ENCODE measurements at regions not wholly inside any gene's neighbourhood (a gene's known extent, or its start where the extent isn't known, plus 50 kb on each side); places are given as distances from the start of the nearest gene placed in this dataset.

GRCh38 chr18:47758000-47758399 lies 172.5 kb downstream of the SMAD2 start:
- no peak overlapping the region for H3K4me3 ChIP-seq (ENCODE audit: low read depth, low read length)
- DNase-seq (ENCODE audit: low read depth): peak; percentile 33
- TF ChIP-seq CTCF (conservative IDR thresholded peaks at IDR 0.05; ENCODE audit: low read depth, low read length): peak; percentile 46

GRCh38 chr18:47756364-47757016 lies 174.0 kb downstream of the SMAD2 start:
- no peak overlapping the region for H3K4me3 ChIP-seq (ENCODE audit: low read depth, low read length)
- peak; percentile 97 for TF ChIP-seq CTCF (conservative IDR thresholded peaks at IDR 0.05; ENCODE audit: low read depth, low read length)
- DNase-seq (ENCODE audit: low read depth): peak; percentile 73

GRCh38 chr18:47755102-47755456 lies 175.4 kb downstream of the SMAD2 start:
- H3K4me3 ChIP-seq (ENCODE audit: low read depth, low read length): no peak overlapping the region
- DNase-seq (ENCODE audit: low read depth): no peak
- no peak for TF ChIP-seq CTCF (conservative IDR thresholded peaks at IDR 0.05; ENCODE audit: low read depth, low read length)

- peak; percentile 13 for DNase-seq (ENCODE audit: low read depth)
Observed at GRCh38 chr18:47754311-47755101, 176.0 kb downstream of the SMAD2 start.

GRCh38 chr18:47752796-47753645 lies 177.4 kb downstream of the SMAD2 start:
- no peak overlapping the region for H3K4me3 ChIP-seq (ENCODE audit: low read depth, low read length)
- no peak for DNase-seq (ENCODE audit: low read depth)
- no peak for TF ChIP-seq CTCF (conservative IDR thresholded peaks at IDR 0.05; ENCODE audit: low read depth, low read length)

More at GRCh38 chr18:47754311-47755101, 176.0 kb downstream of the SMAD2 start:
- peak; percentile 87 for TF ChIP-seq CTCF (conservative IDR thresholded peaks at IDR 0.05; ENCODE audit: low read depth, low read length)
- no peak overlapping the region for H3K4me3 ChIP-seq (ENCODE audit: low read depth, low read length)

- DNase-seq (ENCODE audit: low read depth): no peak
Observed at GRCh38 chr18:47750889-47751423, 179.5 kb downstream of the SMAD2 start.

More at GRCh38 chr18:47750889-47751423, 179.5 kb downstream of the SMAD2 start:
- TF ChIP-seq CTCF (conservative IDR thresholded peaks at IDR 0.05; ENCODE audit: low read depth, low read length): no peak
- H3K4me3 ChIP-seq (ENCODE audit: low read depth, low read length): no peak overlapping the region
